Fibroblast of skin of left quadriceps (primary cell): ENCODE measurements at regions not wholly inside any gene's neighbourhood (a gene's known extent, or its start where the extent isn't known, plus 50 kb on each side); places are given as distances from the start of the nearest gene placed in this dataset.

Source experiments
- DNase-seq, 2 experiments: peaks; one replicate each; pipeline ENCODE4 v3.0.0-alpha.2; 2013; ENCODE audit warnings: low read depth in 2 of 2

- peak; percentile 7 to 8 for DNase-seq
Measured at GRCh38 chr16:74035816-74036215, 260.8 kb upstream of the PSMD7 start.

GRCh38 chr16:74034862-74035261, 261.8 kb upstream of the PSMD7 start:
- DNase-seq, result peak; percentile 12 to 17

GRCh38 chr16:74034200-74034599, 262.4 kb upstream of the PSMD7 start:
- no peak for DNase-seq

GRCh38 chr16:74033441-74033995, 263.1 kb upstream of the PSMD7 start:
- DNase-seq, result no peak

- no peak for DNase-seq
Measured at GRCh38 chr16:74031551-74031950, 265.1 kb upstream of the PSMD7 start.

GRCh38 chr16:74030000-74030706, 266.5 kb upstream of the PSMD7 start:
- DNase-seq, result no peak

GRCh38 chr16:74029115-74029792, 267.4 kb upstream of the PSMD7 start:
- DNase-seq, result no peak

- no peak for DNase-seq
Measured at GRCh38 chr16:74026373-74027281, 270.0 kb upstream of the PSMD7 start.

- no peak for DNase-seq
Measured at GRCh38 chr16:74024953-74025352, 271.7 kb upstream of the PSMD7 start.

GRCh38 chr16:74020095-74020670, 276.4 kb upstream of the PSMD7 start:
- DNase-seq, result no peak

GRCh38 chr16:74019612-74020011, 277.0 kb upstream of the PSMD7 start:
- no peak for DNase-seq

GRCh38 chr16:74015953-74016352, 280.7 kb upstream of the PSMD7 start:
- no peak for DNase-seq

- no peak for DNase-seq
Measured at GRCh38 chr16:73998707-73999106, 297.9 kb upstream of the PSMD7 start.

GRCh38 chr16:73997971-73998370, 298.6 kb upstream of the PSMD7 start:
- peak; percentile 21 to 24 for DNase-seq

- no peak for DNase-seq
Measured at GRCh38 chr16:73997340-73997711, 299.3 kb upstream of the PSMD7 start.

GRCh38 chr16:73996624-73997339, 299.8 kb upstream of the PSMD7 start:
- DNase-seq, result no peak

- DNase-seq, result no peak
Measured at GRCh38 chr16:73993878-73994277, 302.7 kb upstream of the PSMD7 start.

- no peak for DNase-seq
Measured at GRCh38 chr16:73978407-73978784, 318.2 kb upstream of the PSMD7 start.

- no peak for DNase-seq
Measured at GRCh38 chr16:73976644-73977043, 320.0 kb upstream of the PSMD7 start.

GRCh38 chr16:73973174-73973573, 323.4 kb upstream of the PSMD7 start:
- no peak for DNase-seq

GRCh38 chr16:73966851-73967250, 329.8 kb upstream of the PSMD7 start:
- DNase-seq, result no peak
